H9 (cell line): ENCODE measurements at regions not wholly inside any gene's neighbourhood (a gene's known extent, or its start where the extent isn't known, plus 50 kb on each side); places are given as distances from the start of the nearest gene placed in this dataset.

Experiments used
- DNase-seq: peaks from one replicate; pipeline ENCODE4 v3.0.0-alpha.2; 2017
- H2AFZ ChIP-seq: one replicate; pipeline ENCODE4 v1.6.1; 2013; ENCODE audit warnings: mild to moderate bottlenecking, low read length, control low read depth, moderate library complexity
- H2AK5ac ChIP-seq: 2 replicates; pipeline ENCODE4 v1.6.1; 2013; ENCODE audit warnings: low read length, control low read depth, mixed read lengths; ENCODE audit not compliant: insufficient read length
- H2BK120ac ChIP-seq: one replicate; pipeline ENCODE4 v1.6.1; 2013; ENCODE audit warnings: low read depth, mild to moderate bottlenecking, low read length, control low read depth, inconsistent platforms; ENCODE audit not compliant: poor library complexity, severe bottlenecking
- H2BK12ac ChIP-seq: 2 replicates; pipeline ENCODE4 v1.6.1; 2013; ENCODE audit warnings: low read length, control low read depth, mixed read lengths, low read depth; ENCODE audit not compliant: insufficient read length
- H2BK15ac ChIP-seq: 2 replicates; pipeline ENCODE4 v1.6.1; 2013; ENCODE audit warnings: low read depth, low read length, control low read depth
- H2BK20ac ChIP-seq: one replicate; pipeline ENCODE4 v1.6.1; 2013; ENCODE audit warnings: low read depth, mild to moderate bottlenecking, low read length, control low read depth, inconsistent platforms; ENCODE audit not compliant: poor library complexity, severe bottlenecking
- H2BK5ac ChIP-seq: 2 replicates; pipeline ENCODE4 v1.6.1; 2013; ENCODE audit warnings: low read length, control low read depth, mixed read lengths; ENCODE audit not compliant: insufficient read length
- H3K14ac ChIP-seq: 2 replicates; pipeline ENCODE4 v1.6.1; 2013; ENCODE audit warnings: low read length, control low read depth; ENCODE audit not compliant: insufficient read depth
- H3K18ac ChIP-seq: 2 replicates; pipeline ENCODE4 v1.6.1; 2013; ENCODE audit warnings: low read depth, mild to moderate bottlenecking, mixed read lengths, low read length, control low read depth; ENCODE audit not compliant: insufficient read length
- H3K23ac ChIP-seq: 2 replicates; pipeline ENCODE4 v1.6.1; 2013; ENCODE audit warnings: low read length, control low read depth, mixed read lengths, low read depth; ENCODE audit not compliant: insufficient read length
- H3K23me2 ChIP-seq: 2 replicates; pipeline ENCODE4 v1.6.1; 2013; ENCODE audit warnings: low read depth, mild to moderate bottlenecking, mixed read lengths, low read length, control low read depth; ENCODE audit not compliant: insufficient read length, poor library complexity, severe bottlenecking
- H3K27ac ChIP-seq: 2 replicates; pipeline ENCODE4 v1.5.1; 2013; ENCODE audit warnings: low read length, control low read depth, mixed read lengths, low read depth; ENCODE audit not compliant: insufficient read length
- H3K27me3 ChIP-seq: 2 replicates; pipeline ENCODE4 v1.6.1; 2013; ENCODE audit warnings: low read length, control low read depth, inconsistent platforms; ENCODE audit not compliant: insufficient read depth
- H3K4ac ChIP-seq: 2 replicates; pipeline ENCODE4 v1.6.1; 2013; ENCODE audit warnings: low read depth, mild to moderate bottlenecking, control low read depth, inconsistent platforms, low read length, moderate library complexity
- H3K4me1 ChIP-seq: 2 replicates; pipeline ENCODE4 v1.6.1; 2013; ENCODE audit warnings: low read length, control low read depth, inconsistent platforms; ENCODE audit not compliant: insufficient read depth
- H3K4me2 ChIP-seq: 2 replicates; pipeline ENCODE4 v1.6.1; 2013; ENCODE audit warnings: low read length, control low read depth, mixed read lengths; ENCODE audit not compliant: insufficient read length, insufficient read depth
- H3K56ac ChIP-seq: 2 replicates; pipeline ENCODE4 v1.6.1; 2013; ENCODE audit warnings: low read depth, mild to moderate bottlenecking, mixed read lengths, low read length, control low read depth; ENCODE audit not compliant: insufficient read length
- H3K79me1 ChIP-seq: 2 replicates; pipeline ENCODE4 v1.6.1; 2013; ENCODE audit warnings: low read depth, mild to moderate bottlenecking, moderate library complexity, low read length, control low read depth, inconsistent platforms; ENCODE audit not compliant: insufficient read depth, poor library complexity, severe bottlenecking
- H3K79me2 ChIP-seq: 2 replicates; pipeline ENCODE4 v1.6.1; 2013; ENCODE audit warnings: low read length, control low read depth, inconsistent platforms; ENCODE audit not compliant: insufficient read depth
- H3K9ac ChIP-seq: 2 replicates; pipeline ENCODE4 v1.6.1; 2013; ENCODE audit warnings: low read length, control low read depth, mixed read lengths; ENCODE audit not compliant: insufficient read length; ENCODE audit errors: extremely low read depth
- H3K9me3 ChIP-seq: one replicate; pipeline ENCODE4 v1.6.1; 2013; ENCODE audit warnings: low read depth, low read length, inconsistent platforms; ENCODE audit not compliant: control insufficient read depth
- H3T11ph ChIP-seq: one replicate; pipeline ENCODE4 v1.6.1; 2013; ENCODE audit warnings: mild to moderate bottlenecking, low read length, control low read depth, inconsistent platforms
- H4K20me1 ChIP-seq: one replicate; pipeline ENCODE4 v1.6.1; 2013; ENCODE audit not compliant: control insufficient read depth, insufficient read length, insufficient read depth
- H4K5ac ChIP-seq: 2 replicates; pipeline ENCODE4 v1.6.1; 2013; ENCODE audit warnings: low read depth, mild to moderate bottlenecking, mixed read lengths, low read length, control low read depth; ENCODE audit not compliant: insufficient read length
- H4K8ac ChIP-seq: replicated peaks from 2 replicates; pipeline ENCODE4 v1.6.1; 2013; ENCODE audit warnings: low read length, control low read depth, mixed read lengths, low read depth; ENCODE audit not compliant: insufficient read length
- H4K91ac ChIP-seq: 2 replicates; pipeline ENCODE4 v1.6.1; 2013; ENCODE audit warnings: low read depth, mild to moderate bottlenecking, moderate library complexity, mixed read lengths, low read length, control low read depth; ENCODE audit not compliant: insufficient read length
- H3K27ac Mint-ChIP-seq, 3 experiments: 2 replicates in 2 of 3; 3 replicates in 1 of 3; pipeline ENCODE4 v1.8.0; 2020 to 2021; ENCODE audit warnings: mixed read lengths in 3 of 3, mild to moderate bottlenecking in 1 of 3, moderate library complexity in 1 of 3
- H3K27me3 Mint-ChIP-seq: 2 replicates; pipeline ENCODE4 v1.8.0; 2021; ENCODE audit warnings: low read depth, mild to moderate bottlenecking, moderate library complexity, mixed read lengths
- H3K36me3 Mint-ChIP-seq, 3 experiments: 2 replicates in 2 of 3; 3 replicates in 1 of 3; pipeline ENCODE4 v1.8.0; 2020 to 2021; ENCODE audit warnings: low read depth in 3 of 3, mixed read lengths in 3 of 3; ENCODE audit not compliant: insufficient read depth in 1 of 3
- H3K4me1 Mint-ChIP-seq, 2 experiments: 2 replicates each; pipeline ENCODE4 v1.8.0; 2020; ENCODE audit warnings: mixed read lengths in 2 of 2
- H3K4me3 Mint-ChIP-seq, 2 experiments: 2 replicates in 1 of 2; 3 replicates in 1 of 2; pipeline ENCODE4 v1.8.0; 2020 to 2021; ENCODE audit warnings: mild to moderate bottlenecking in 2 of 2, mixed read lengths in 2 of 2, moderate library complexity in 1 of 2
- H3K9me3 Mint-ChIP-seq, 2 experiments: 2 replicates in 1 of 2; 3 replicates in 1 of 2; pipeline ENCODE4 v1.8.0; 2020; ENCODE audit warnings: mild to moderate bottlenecking in 2 of 2, mixed read lengths in 2 of 2, moderate library complexity in 1 of 2
- CTCF ChIP-seq: fragments of 200-600 bp; sonication (generic); conservative IDR thresholded peaks from 3 replicates; pipeline ENCODE4 v1.8.0; 2021; ENCODE audit warnings: antibody characterized with exemption, mild to moderate bottlenecking
- WGBS: extraction: QIAGEN DNeasy Blood & Tissue Kit; methylation state at CpG from one replicate; pipeline ENCODE4 v1.1.7; 2013; ENCODE audit warnings: missing lambda C conversion rate, low lambda C conversion rate, mixed read lengths; ENCODE audit not compliant: insufficient read length; ENCODE audit errors: extremely low coverage; 5-methylcytosine and 5-hydroxymethylcytosine counted together

- no peak overlapping the region for H3K4ac ChIP-seq
- DNase-seq = no peak
- H2BK120ac ChIP-seq = no peak overlapping the region
- no peak for TF ChIP-seq CTCF
- H4K8ac ChIP-seq = no peak overlapping the region
- H3K14ac ChIP-seq = no peak overlapping the region
- H2AFZ ChIP-seq = no peak overlapping the region
- Mint-ChIP-seq H3K9me3 (no peaks in the 10 kb centered on the region), H3K4me3 (no peak overlapping the region), H3K36me3 (no peaks in the 10 kb centered on the region), H3K27ac (peak overlapping the region in 1 of 3 experiments; percentile 48; a peak in 1 of 7 replicates), H3K27me3 (no peaks in the 10 kb centered on the region), H3K4me1 (peaks cover 5 to 6% of the 10 kb centered on the region in 2 experiments; a peak in 2 of 4 replicates)
- H4K5ac ChIP-seq = no peak overlapping the region
- no peaks in the 10 kb centered on the region for H3K9me3 ChIP-seq
- no peak overlapping the region for H2AK5ac ChIP-seq
- no peak overlapping the region for H2BK15ac ChIP-seq
- H2BK20ac ChIP-seq = no peak overlapping the region
- no CpG with 5 or more reads among the region's 5 CpGs for WGBS
- no peak overlapping the region for H3K9ac ChIP-seq
- no peak overlapping the region for H2BK5ac ChIP-seq
- H3K27me3 ChIP-seq = no peaks in the 10 kb centered on the region
- H3K27ac ChIP-seq = no peak overlapping the region
- no peak overlapping the region for H3K23ac ChIP-seq
- no peaks in the 10 kb centered on the region for H3K4me1 ChIP-seq
- H3K79me1 ChIP-seq = no peaks in the 10 kb centered on the region
- no peak overlapping the region for H4K91ac ChIP-seq
- no peaks in the 10 kb centered on the region for H3K23me2 ChIP-seq
- no peaks in the 10 kb centered on the region for H4K20me1 ChIP-seq
- H3K18ac ChIP-seq = peak overlapping the region; percentile 69
- H3T11ph ChIP-seq = no peak overlapping the region
- peak overlapping the region; percentile 36 for H2BK12ac ChIP-seq
- H3K79me2 ChIP-seq = no peaks in the 10 kb centered on the region
- no peak overlapping the region for H3K4me2 ChIP-seq
- H3K56ac ChIP-seq = no peak overlapping the region
Measured at GRCh38 chr1:193448682-193449461, 262.5 kb upstream of the B3GALT2 start.
